CD4-positive, alpha-beta memory T cell (primary cell): ENCODE measurements at regions not wholly inside any gene's neighbourhood (a gene's known extent, or its start where the extent isn't known, plus 50 kb on each side); places are given as distances from the start of the nearest gene placed in this dataset.
"Not testable (repeated sequence)": the region's sequence is repeated elsewhere in the genome, so short reads cannot be mapped to it uniquely, and the experiment has no call there.

Source experiments
- CTCF ChIA-PET: fragments of 350-600 bp; sonication (Branson Sonifier 250); formaldehyde crosslinking; loops from one replicate; lab custom pipeline; 2021; ENCODE audit warnings: inconsistent platforms; ENCODE audit not compliant: partially characterized antibody; lab: Charles Lee
- POLR2A ChIA-PET: fragments of 350-600 bp; sonication (Branson Sonifier 250); formaldehyde crosslinking; loops from one replicate; lab custom pipeline; 2021; ENCODE audit not compliant: partially characterized antibody; lab: Charles Lee
- DNase-seq, 5 donors: peaks; one replicate each; pipeline versions ENCODE4 v3.0.0 to v3.0.0-alpha.2; 2020 to 2022; ENCODE audit warnings: mixed read lengths in 1 of 5
- H3K27ac ChIP-seq: one replicate; pipeline ENCODE4 v1.7.0; 2013; ENCODE audit warnings: low read depth, low read length
- H3K27me3 ChIP-seq: 2 replicates; pipeline ENCODE4 v1.7.0; 2013; ENCODE audit warnings: mild to moderate bottlenecking, low read length, moderate library complexity; ENCODE audit not compliant: insufficient read depth
- H3K36me3 ChIP-seq: 2 replicates; pipeline ENCODE4 v1.7.0; 2013; ENCODE audit warnings: mild to moderate bottlenecking, low read length, moderate library complexity; ENCODE audit not compliant: insufficient read depth
- H3K4me1 ChIP-seq: 2 replicates; pipeline ENCODE4 v1.7.0; 2013; ENCODE audit warnings: mild to moderate bottlenecking, low read length, moderate library complexity; ENCODE audit not compliant: insufficient read depth
- H3K4me3 ChIP-seq, 2 donors: one replicate each; pipeline ENCODE4 v1.7.0; 2013; ENCODE audit warnings: low read length in 2 of 2, mild to moderate bottlenecking in 1 of 2
- H3K9me3 ChIP-seq, 2 donors: one replicate each; pipeline ENCODE4 v1.7.0; 2013; ENCODE audit warnings: low read length in 2 of 2, control low read depth in 1 of 2; ENCODE audit not compliant: control insufficient read depth in 1 of 2
- H3K27ac Mint-ChIP-seq, 7 donors: one replicate each; pipeline ENCODE4 v1.8.0; 2020 to 2021; ENCODE audit warnings: mixed read lengths in 7 of 7, mild to moderate bottlenecking in 6 of 7, inconsistent platforms in 3 of 7, moderate library complexity in 3 of 7
- H3K27me3 Mint-ChIP-seq, 2 donors: one replicate each; pipeline ENCODE4 v1.8.0; 2020 to 2021; ENCODE audit warnings: mixed read lengths in 2 of 2
- H3K36me3 Mint-ChIP-seq, 2 donors: one replicate each; pipeline ENCODE4 v1.8.0; 2020 to 2021; ENCODE audit warnings: mixed read lengths in 2 of 2, inconsistent platforms in 1 of 2, mild to moderate bottlenecking in 1 of 2
- H3K4me1 Mint-ChIP-seq, 4 donors: one replicate each; pipeline ENCODE4 v1.8.0; 2020 to 2021; ENCODE audit warnings: mixed read lengths in 4 of 4, mild to moderate bottlenecking in 1 of 4
- H3K4me3 Mint-ChIP-seq, 8 donors: one replicate each; pipeline ENCODE4 v1.8.0; 2020 to 2021; ENCODE audit warnings: mixed read lengths in 8 of 8, mild to moderate bottlenecking in 7 of 8, moderate library complexity in 6 of 8, inconsistent platforms in 3 of 8
- H3K9me3 Mint-ChIP-seq, 8 donors: one replicate each; pipeline ENCODE4 v1.8.0; 2020 to 2021; ENCODE audit warnings: mixed read lengths in 8 of 8, mild to moderate bottlenecking in 5 of 8, inconsistent platforms in 3 of 8, moderate library complexity in 1 of 8
- intact Hi-C: fragments of 100-400 bp; cut with micrococcal nuclease; formaldehyde crosslinking; loops from one replicate; pipeline ENCODE4 v1.15.1; 2023

DNA sequence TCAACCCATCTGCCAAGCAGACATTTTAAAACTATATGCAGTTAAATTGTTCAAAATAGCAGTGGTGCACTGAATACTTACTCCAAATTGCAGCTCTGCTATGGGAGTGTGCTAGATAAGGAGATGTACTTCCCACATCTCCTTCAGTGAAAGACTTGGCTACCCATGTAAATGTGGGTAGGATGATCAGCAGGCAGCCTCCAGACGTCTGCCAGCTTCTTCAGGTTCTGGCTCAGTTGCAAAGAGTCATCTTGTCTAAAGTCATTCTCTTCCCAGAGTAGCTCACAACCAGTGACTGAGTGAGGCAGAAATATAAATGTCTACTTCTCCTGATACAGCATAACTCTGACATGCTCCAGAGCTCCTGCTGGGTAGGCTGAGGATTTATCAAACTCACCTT lies 1050.0 kb upstream of the CDH10 start:
- H3K4me1 Mint-ChIP-seq: no peaks in the 10 kb centered on the region

GRCh38 chr5:25688156-25688555 lies 1043.4 kb upstream of the CDH10 start:
- Mint-ChIP-seq H3K4me3 (no peak overlapping the region), H3K27me3 (no peaks in the 10 kb centered on the region), H3K27ac (no peak overlapping the region), H3K36me3 (no peaks in the 10 kb centered on the region), H3K4me1 (no peaks in the 10 kb centered on the region), H3K9me3 (peaks cover 0 to 18% (median 5%) of the 10 kb centered on the region in 8 donors)
- intact Hi-C loops: no loop called here
- Histone ChIP-seq H3K27me3 (no peaks in the 10 kb centered on the region), H3K4me3 (no peak overlapping the region), H3K4me1 (no peaks in the 10 kb centered on the region), H3K9me3 (no peaks in the 10 kb centered on the region), H3K36me3 (no peaks in the 10 kb centered on the region), H3K27ac (no peak overlapping the region)
- CTCF ChIA-PET: no interaction called here
- POLR2A ChIA-PET: no interaction called here
- DNase-seq: no peak

More for the DNA sequence above, 1050.0 kb upstream of the CDH10 start:
- Mint-ChIP-seq H3K4me3 (no peak overlapping the region), H3K36me3 (no peaks in the 10 kb centered on the region), H3K9me3 (peaks cover 0 to 10% (median 2%) of the 10 kb centered on the region in 8 donors), H3K27ac (no peak overlapping the region), H3K27me3 (no peaks in the 10 kb centered on the region)
- no peak overlapping the region for H3K4me3 ChIP-seq
- no peak for DNase-seq
- no peaks in the 10 kb centered on the region for H3K4me1 ChIP-seq
- H3K36me3 ChIP-seq: no peaks in the 10 kb centered on the region
- H3K9me3 ChIP-seq: no peaks in the 10 kb centered on the region
- ChIA-PET POLR2A (no interaction called here), CTCF (no interaction called here)
- no peaks in the 10 kb centered on the region for H3K27me3 ChIP-seq
- intact Hi-C loops: no loop called here
- H3K27ac ChIP-seq: no peak overlapping the region

GRCh38 chr5:25669645-25670401 lies 1025.0 kb upstream of the CDH10 start:
- no peaks in the 10 kb centered on the region for H3K27me3 Mint-ChIP-seq
- no peaks in the 10 kb centered on the region for H3K36me3 Mint-ChIP-seq
- peaks cover 0 to 25% (median 3%) of the 10 kb centered on the region in 8 donors for H3K9me3 Mint-ChIP-seq
- H3K36me3 ChIP-seq: no peaks in the 10 kb centered on the region
- H3K27ac ChIP-seq: no peak overlapping the region
- H3K9me3 ChIP-seq: peaks cover 0 to 7% of the 10 kb centered on the region in 2 donors
- no peaks in the 10 kb centered on the region for H3K4me1 ChIP-seq
- no peak overlapping the region for H3K4me3 ChIP-seq
- no peaks in the 10 kb centered on the region for H3K27me3 ChIP-seq
- POLR2A ChIA-PET: no interaction called here
- intact Hi-C loops: no loop called here
- no peak overlapping the region for H3K27ac Mint-ChIP-seq
- CTCF ChIA-PET: no interaction called here
- DNase-seq: no peak
- no peak overlapping the region for H3K4me3 Mint-ChIP-seq
- no peaks in the 10 kb centered on the region for H3K4me1 Mint-ChIP-seq

- H3K27me3 Mint-ChIP-seq: no peaks in the 10 kb centered on the region
- Histone ChIP-seq H3K9me3 (peaks cover 0 to 3% of the 10 kb centered on the region in 2 donors), H3K4me1 (no peaks in the 10 kb centered on the region), H3K27me3 (no peaks in the 10 kb centered on the region), H3K36me3 (no peaks in the 10 kb centered on the region), H3K27ac (no peak overlapping the region), H3K4me3 (no peak overlapping the region)
- H3K36me3 Mint-ChIP-seq: no peaks in the 10 kb centered on the region
- ChIA-PET CTCF (no interaction called here), POLR2A (no interaction called here)
- H3K27ac Mint-ChIP-seq: no peak overlapping the region
- intact Hi-C loops: no loop called here
- DNase-seq: no peak
- no peak overlapping the region for H3K4me3 Mint-ChIP-seq
- no peaks in the 10 kb centered on the region for H3K4me1 Mint-ChIP-seq
- H3K9me3 Mint-ChIP-seq: peaks cover 3 to 15% (median 8%) of the 10 kb centered on the region in 8 donors
Measured at GRCh38 chr5:25662610-25663009, 1017.8 kb upstream of the CDH10 start.

GRCh38 chr5:25650316-25650715 lies 1005.5 kb upstream of the CDH10 start:
- H3K27ac Mint-ChIP-seq, intact Hi-C loops, H3K36me3 Mint-ChIP-seq, H3K27ac ChIP-seq, H3K27me3 Mint-ChIP-seq, H3K9me3 ChIP-seq, H3K4me1 ChIP-seq, H3K4me1 Mint-ChIP-seq, POLR2A ChIA-PET, H3K27me3 ChIP-seq, DNase-seq, H3K4me3 Mint-ChIP-seq, H3K36me3 ChIP-seq, H3K4me3 ChIP-seq, CTCF ChIA-PET: not testable (repeated sequence)
- H3K9me3 Mint-ChIP-seq: peaks cover 1 to 51% (median 23%) of the 10 kb centered on the region in 8 donors

GRCh38 chr5:25649628-25650265 lies 1005.0 kb upstream of the CDH10 start:
- Histone ChIP-seq H3K27me3 (no peaks in the 10 kb centered on the region), H3K9me3 (no peaks in the 10 kb centered on the region), H3K27ac (no peak overlapping the region), H3K36me3 (no peaks in the 10 kb centered on the region), H3K4me3 (no peak overlapping the region), H3K4me1 (no peaks in the 10 kb centered on the region)
- DNase-seq: no peak
- H3K4me1 Mint-ChIP-seq: no peaks in the 10 kb centered on the region
- CTCF ChIA-PET: no interaction called here
- no peaks in the 10 kb centered on the region for H3K36me3 Mint-ChIP-seq
- H3K4me3 Mint-ChIP-seq: no peak overlapping the region
- no peak overlapping the region for H3K27ac Mint-ChIP-seq
- H3K27me3 Mint-ChIP-seq: no peaks in the 10 kb centered on the region
- H3K9me3 Mint-ChIP-seq: peaks cover 1 to 47% (median 21%) of the 10 kb centered on the region in 8 donors
- POLR2A ChIA-PET: no interaction called here
- intact Hi-C loops: no loop called here

DNA sequence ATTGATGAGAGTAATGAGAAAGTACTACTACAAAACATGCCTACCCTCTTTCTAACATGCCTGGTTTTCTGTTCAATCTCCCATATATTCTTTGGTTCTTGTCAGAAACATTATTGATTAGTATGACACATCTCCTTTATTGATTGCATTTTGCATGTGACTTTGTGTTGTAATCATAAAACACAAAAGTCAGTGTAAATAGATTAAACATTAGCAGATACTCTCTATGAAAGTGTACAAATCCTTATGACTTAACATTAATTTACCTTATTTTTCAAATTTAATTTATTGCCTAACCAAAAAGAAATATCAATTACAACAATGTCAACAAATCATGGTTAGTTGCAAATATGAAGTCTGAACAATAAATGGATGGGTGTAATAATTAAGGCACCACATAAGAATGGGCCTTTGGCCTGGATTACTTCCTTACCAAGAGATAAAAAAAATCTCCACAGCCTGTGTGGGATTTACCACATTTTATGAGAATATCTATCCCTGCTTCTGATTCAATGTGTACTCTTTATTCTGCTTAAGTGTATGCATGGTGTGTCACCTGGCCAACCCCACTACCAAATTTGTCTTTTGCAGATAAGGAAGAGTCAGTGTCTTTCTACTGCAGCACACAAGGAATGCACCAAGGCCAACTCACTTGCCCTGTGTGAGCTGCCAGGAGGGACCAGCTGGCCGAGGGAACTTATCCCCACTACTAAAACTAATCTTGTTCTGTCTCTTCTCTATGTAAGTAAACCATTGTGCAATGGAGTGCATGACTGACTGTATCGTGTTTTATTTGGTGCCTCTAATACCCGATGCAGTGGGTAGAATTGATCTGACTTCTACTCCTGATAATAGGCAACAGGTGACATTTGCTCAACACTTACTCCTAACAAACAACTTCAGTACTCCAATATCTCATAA lies 1001.9 kb upstream of the CDH10 start:
- H3K4me3 ChIP-seq: no peak overlapping the region
- no peaks in the 10 kb centered on the region for H3K36me3 Mint-ChIP-seq
- DNase-seq: no peak
- H3K9me3 Mint-ChIP-seq: peaks cover 5 to 34% (median 13%) of the 10 kb centered on the region in 8 donors
- no peaks in the 10 kb centered on the region for H3K9me3 ChIP-seq
- no peak overlapping the region for H3K27ac Mint-ChIP-seq
- no peak overlapping the region for H3K27ac ChIP-seq
- H3K4me1 Mint-ChIP-seq: no peaks in the 10 kb centered on the region
- no peaks in the 10 kb centered on the region for H3K27me3 Mint-ChIP-seq
- H3K4me3 Mint-ChIP-seq: no peak overlapping the region
- intact Hi-C loops: no loop called here
- no peaks in the 10 kb centered on the region for H3K36me3 ChIP-seq
- POLR2A ChIA-PET: no interaction called here
- H3K27me3 ChIP-seq: no peaks in the 10 kb centered on the region
- no peaks in the 10 kb centered on the region for H3K4me1 ChIP-seq
- CTCF ChIA-PET: no interaction called here
